H9 (cell line): ENCODE measurements at regions not wholly inside any gene's neighbourhood (a gene's known extent, or its start where the extent isn't known, plus 50 kb on each side); places are given as distances from the start of the nearest gene placed in this dataset.

ENCODE experiments used
- DNase-seq: peaks from one replicate; pipeline ENCODE4 v3.0.0-alpha.2; 2017
- H2AFZ ChIP-seq: one replicate; pipeline ENCODE4 v1.6.1; 2013; ENCODE audit warnings: mild to moderate bottlenecking, low read length, control low read depth, moderate library complexity
- H2AK5ac ChIP-seq: 2 replicates; pipeline ENCODE4 v1.6.1; 2013; ENCODE audit warnings: low read length, control low read depth, mixed read lengths; ENCODE audit not compliant: insufficient read length
- H2BK120ac ChIP-seq: one replicate; pipeline ENCODE4 v1.6.1; 2013; ENCODE audit warnings: low read depth, mild to moderate bottlenecking, low read length, control low read depth, inconsistent platforms; ENCODE audit not compliant: poor library complexity, severe bottlenecking
- H2BK12ac ChIP-seq: 2 replicates; pipeline ENCODE4 v1.6.1; 2013; ENCODE audit warnings: low read length, control low read depth, mixed read lengths, low read depth; ENCODE audit not compliant: insufficient read length
- H2BK15ac ChIP-seq: 2 replicates; pipeline ENCODE4 v1.6.1; 2013; ENCODE audit warnings: low read depth, low read length, control low read depth
- H2BK20ac ChIP-seq: one replicate; pipeline ENCODE4 v1.6.1; 2013; ENCODE audit warnings: low read depth, mild to moderate bottlenecking, low read length, control low read depth, inconsistent platforms; ENCODE audit not compliant: poor library complexity, severe bottlenecking
- H2BK5ac ChIP-seq: 2 replicates; pipeline ENCODE4 v1.6.1; 2013; ENCODE audit warnings: low read length, control low read depth, mixed read lengths; ENCODE audit not compliant: insufficient read length
- H3K14ac ChIP-seq: 2 replicates; pipeline ENCODE4 v1.6.1; 2013; ENCODE audit warnings: low read length, control low read depth; ENCODE audit not compliant: insufficient read depth
- H3K18ac ChIP-seq: 2 replicates; pipeline ENCODE4 v1.6.1; 2013; ENCODE audit warnings: low read depth, mild to moderate bottlenecking, mixed read lengths, low read length, control low read depth; ENCODE audit not compliant: insufficient read length
- H3K23ac ChIP-seq: 2 replicates; pipeline ENCODE4 v1.6.1; 2013; ENCODE audit warnings: low read length, control low read depth, mixed read lengths, low read depth; ENCODE audit not compliant: insufficient read length
- H3K23me2 ChIP-seq: 2 replicates; pipeline ENCODE4 v1.6.1; 2013; ENCODE audit warnings: low read depth, mild to moderate bottlenecking, mixed read lengths, low read length, control low read depth; ENCODE audit not compliant: insufficient read length, poor library complexity, severe bottlenecking
- H3K27ac ChIP-seq: 2 replicates; pipeline ENCODE4 v1.5.1; 2013; ENCODE audit warnings: low read length, control low read depth, mixed read lengths, low read depth; ENCODE audit not compliant: insufficient read length
- H3K27me3 ChIP-seq: 2 replicates; pipeline ENCODE4 v1.6.1; 2013; ENCODE audit warnings: low read length, control low read depth, inconsistent platforms; ENCODE audit not compliant: insufficient read depth
- H3K4ac ChIP-seq: 2 replicates; pipeline ENCODE4 v1.6.1; 2013; ENCODE audit warnings: low read depth, mild to moderate bottlenecking, control low read depth, inconsistent platforms, low read length, moderate library complexity
- H3K4me1 ChIP-seq: 2 replicates; pipeline ENCODE4 v1.6.1; 2013; ENCODE audit warnings: low read length, control low read depth, inconsistent platforms; ENCODE audit not compliant: insufficient read depth
- H3K4me2 ChIP-seq: 2 replicates; pipeline ENCODE4 v1.6.1; 2013; ENCODE audit warnings: low read length, control low read depth, mixed read lengths; ENCODE audit not compliant: insufficient read length, insufficient read depth
- H3K56ac ChIP-seq: 2 replicates; pipeline ENCODE4 v1.6.1; 2013; ENCODE audit warnings: low read depth, mild to moderate bottlenecking, mixed read lengths, low read length, control low read depth; ENCODE audit not compliant: insufficient read length
- H3K79me1 ChIP-seq: 2 replicates; pipeline ENCODE4 v1.6.1; 2013; ENCODE audit warnings: low read depth, mild to moderate bottlenecking, moderate library complexity, low read length, control low read depth, inconsistent platforms; ENCODE audit not compliant: insufficient read depth, poor library complexity, severe bottlenecking
- H3K79me2 ChIP-seq: 2 replicates; pipeline ENCODE4 v1.6.1; 2013; ENCODE audit warnings: low read length, control low read depth, inconsistent platforms; ENCODE audit not compliant: insufficient read depth
- H3K9ac ChIP-seq: 2 replicates; pipeline ENCODE4 v1.6.1; 2013; ENCODE audit warnings: low read length, control low read depth, mixed read lengths; ENCODE audit not compliant: insufficient read length; ENCODE audit errors: extremely low read depth
- H3K9me3 ChIP-seq: one replicate; pipeline ENCODE4 v1.6.1; 2013; ENCODE audit warnings: low read depth, low read length, inconsistent platforms; ENCODE audit not compliant: control insufficient read depth
- H3T11ph ChIP-seq: one replicate; pipeline ENCODE4 v1.6.1; 2013; ENCODE audit warnings: mild to moderate bottlenecking, low read length, control low read depth, inconsistent platforms
- H4K20me1 ChIP-seq: one replicate; pipeline ENCODE4 v1.6.1; 2013; ENCODE audit not compliant: control insufficient read depth, insufficient read length, insufficient read depth
- H4K5ac ChIP-seq: 2 replicates; pipeline ENCODE4 v1.6.1; 2013; ENCODE audit warnings: low read depth, mild to moderate bottlenecking, mixed read lengths, low read length, control low read depth; ENCODE audit not compliant: insufficient read length
- H4K8ac ChIP-seq: replicated peaks from 2 replicates; pipeline ENCODE4 v1.6.1; 2013; ENCODE audit warnings: low read length, control low read depth, mixed read lengths, low read depth; ENCODE audit not compliant: insufficient read length
- H4K91ac ChIP-seq: 2 replicates; pipeline ENCODE4 v1.6.1; 2013; ENCODE audit warnings: low read depth, mild to moderate bottlenecking, moderate library complexity, mixed read lengths, low read length, control low read depth; ENCODE audit not compliant: insufficient read length
- H3K27ac Mint-ChIP-seq, 3 experiments: 2 replicates in 2 of 3; 3 replicates in 1 of 3; pipeline ENCODE4 v1.8.0; 2020 to 2021; ENCODE audit warnings: mixed read lengths in 3 of 3, mild to moderate bottlenecking in 1 of 3, moderate library complexity in 1 of 3
- H3K27me3 Mint-ChIP-seq: 2 replicates; pipeline ENCODE4 v1.8.0; 2021; ENCODE audit warnings: low read depth, mild to moderate bottlenecking, moderate library complexity, mixed read lengths
- H3K36me3 Mint-ChIP-seq, 3 experiments: 2 replicates in 2 of 3; 3 replicates in 1 of 3; pipeline ENCODE4 v1.8.0; 2020 to 2021; ENCODE audit warnings: low read depth in 3 of 3, mixed read lengths in 3 of 3; ENCODE audit not compliant: insufficient read depth in 1 of 3
- H3K4me1 Mint-ChIP-seq, 2 experiments: 2 replicates each; pipeline ENCODE4 v1.8.0; 2020; ENCODE audit warnings: mixed read lengths in 2 of 2
- H3K4me3 Mint-ChIP-seq, 2 experiments: 2 replicates in 1 of 2; 3 replicates in 1 of 2; pipeline ENCODE4 v1.8.0; 2020 to 2021; ENCODE audit warnings: mild to moderate bottlenecking in 2 of 2, mixed read lengths in 2 of 2, moderate library complexity in 1 of 2
- H3K9me3 Mint-ChIP-seq, 2 experiments: 2 replicates in 1 of 2; 3 replicates in 1 of 2; pipeline ENCODE4 v1.8.0; 2020; ENCODE audit warnings: mild to moderate bottlenecking in 2 of 2, mixed read lengths in 2 of 2, moderate library complexity in 1 of 2
- CTCF ChIP-seq: fragments of 200-600 bp; sonication (generic); conservative IDR thresholded peaks from 3 replicates; pipeline ENCODE4 v1.8.0; 2021; ENCODE audit warnings: antibody characterized with exemption, mild to moderate bottlenecking
- WGBS: extraction: QIAGEN DNeasy Blood & Tissue Kit; methylation state at CpG from one replicate; pipeline ENCODE4 v1.1.7; 2013; ENCODE audit warnings: missing lambda C conversion rate, low lambda C conversion rate, mixed read lengths; ENCODE audit not compliant: insufficient read length; ENCODE audit errors: extremely low coverage; 5-methylcytosine and 5-hydroxymethylcytosine counted together

- H3K9me3 Mint-ChIP-seq, result peaks cover 0 to 5% of the 10 kb centered on the region in 2 experiments; a peak in 3 of 5 replicates
Observed at GRCh38 chr1:4506591-4506990, 147.8 kb upstream of the AJAP1 start.

More at GRCh38 chr1:4506591-4506990, 147.8 kb upstream of the AJAP1 start:
- no peak for DNase-seq
- WGBS, result no CpG with 5 or more reads among the region's 4 CpGs
- Histone ChIP-seq H3K9me3 (no peaks in the 10 kb centered on the region), H3K18ac (no peak overlapping the region), H3K4me2 (no peak overlapping the region), H3K27ac (no peak overlapping the region), H3K4ac (no peak overlapping the region), H3T11ph (no peak overlapping the region), H3K79me1 (no peaks in the 10 kb centered on the region), H3K56ac (no peak overlapping the region), H4K20me1 (no peaks in the 10 kb centered on the region), H3K14ac (no peak overlapping the region), H3K23me2 (no peaks in the 10 kb centered on the region), H2BK5ac (no peak overlapping the region), H2AFZ (no peak overlapping the region), H2AK5ac (no peak overlapping the region), H2BK15ac (no peak overlapping the region), H3K79me2 (no peaks in the 10 kb centered on the region), H4K8ac (no peak overlapping the region), H3K23ac (no peak overlapping the region), H4K5ac (no peak overlapping the region), H4K91ac (no peak overlapping the region), H2BK120ac (no peak overlapping the region), H3K27me3 (no peaks in the 10 kb centered on the region), H3K9ac (no peak overlapping the region), H2BK20ac (no peak overlapping the region), H2BK12ac (no peak overlapping the region), H3K4me1 (no peaks in the 10 kb centered on the region)
- Mint-ChIP-seq H3K4me3 (no peak overlapping the region), H3K27me3 (peaks cover 22% of the 10 kb centered on the region), H3K4me1 (peaks cover 0 to 7% of the 10 kb centered on the region in 2 experiments; a peak in 2 of 4 replicates), H3K27ac (0 out of 7 replicates have a peak overlapping the region, but pooled peaks of 1 of the 3 experiments have one; percentile 11), H3K36me3 (no peaks in the 10 kb centered on the region)
- TF ChIP-seq CTCF, result no peak
